ENCODE measurements at regions not wholly inside any gene's neighbourhood (a gene's known extent, or its start where the extent isn't known, plus 50 kb on each side); places are given as distances from the start of the nearest gene placed in this dataset.

DNA sequence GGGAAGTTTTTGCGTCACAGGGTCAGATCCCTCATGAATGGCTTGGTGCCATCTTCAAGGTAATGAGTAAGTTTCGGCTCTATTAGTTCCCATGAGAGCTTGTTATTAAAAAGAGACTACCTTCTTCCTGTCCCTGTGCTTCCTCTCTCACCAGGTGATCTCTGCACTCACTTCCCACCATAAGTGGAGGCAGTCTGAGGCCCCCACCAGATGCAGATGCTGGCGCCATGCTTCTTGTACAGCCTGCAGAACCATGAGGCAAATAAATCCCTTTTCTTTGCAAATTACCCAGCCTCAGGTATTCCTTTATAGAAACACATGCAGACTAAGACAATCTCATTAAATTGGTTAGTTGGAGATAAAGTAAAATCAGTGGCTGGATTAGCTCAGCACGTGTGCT lies 75.6 kb upstream of the RFC3 start:
- 30% methylated on average over 4 of the region's 4 CpGs for WGBS (ENCODE audit: insufficient coverage, insufficient replicate concordance, low lambda C conversion rate, missing lambda C conversion rate)
- Histone ChIP-seq H3K4me2 (ENCODE audit: control insufficient read depth, insufficient read depth) (no peak overlapping the region), H3K79me2 (ENCODE audit: control insufficient read depth, insufficient read depth, low read length) (no peaks in the 10 kb centered on the region), H3K4me3 (no peak overlapping the region), H3K4me1 (ENCODE audit: control insufficient read depth, insufficient read depth, low read length) (peaks cover 35% of the 10 kb centered on the region), H4K20me1 (ENCODE audit: control insufficient read depth, insufficient read depth) (no peaks in the 10 kb centered on the region), H3K27ac (ENCODE audit: control insufficient read depth, insufficient read depth) (peak overlapping the region; percentile 41; the same call in 1 of the 2 replicates), H3K9me3 (replicated peaks; ENCODE audit: control insufficient read depth, insufficient read depth, low read length) (no peaks in the 10 kb centered on the region), H3K36me3 (ENCODE audit: control insufficient read depth in 2 of 2, insufficient read depth in 2 of 2, low read length in 1 of 2) (no peaks in the 10 kb centered on the region), H3K27me3 (replicated peaks in 1 of 2; ENCODE audit: control insufficient read depth in 2 of 2, insufficient read depth in 2 of 2, low read length in 1 of 2) (no peaks in the 10 kb centered on the region), H2AFZ (ENCODE audit: control insufficient read depth, low read depth, low read length) (no peak overlapping the region), H3K9ac (ENCODE audit: control insufficient read depth, insufficient read depth, low read length) (no peak overlapping the region)
- ATAC-seq (no peak), FAIRE-seq (no peak), DNase-seq (ENCODE audit: low read depth, low spot score) (no peak)
- ChIA-PET SMC1A (ENCODE audit: uncharacterized antibody, unreplicated experiment) (interaction anchor here (0.8 to 4.8 kb wide), 3 partner anchors 9 to 57 kb away, joined by 3 to 69 read pairs (median 4); no protein-coding TSS in a partner anchor), POLR2A (interaction anchor here (3.0 kb wide), 1 partner anchor 12 kb away, joined by 18 read pairs; no protein-coding TSS in a partner anchor), RAD21 (ENCODE audit: unreplicated experiment) (interaction anchor here (3.0 kb wide), 1 partner anchor 12 kb away, joined by 41 read pairs; no protein-coding TSS in a partner anchor), CTCF (interaction anchor here (0.6 to 2.3 kb wide), 2 partner anchors 13 to 1276 kb away, joined by 3 to 15 read pairs; no protein-coding TSS in a partner anchor)
- BruUV-seq (replicated peaks): no TSS peak
- intact Hi-C loops (cut with micrococcal nuclease; ENCODE audit: unreplicated experiment) (loop anchor here (5.0 kb wide), 1 partner anchor 75 kb away; the partner anchor contains the start of gene RFC3), in situ Hi-C loops (cut with MboI) (no loop called here)
- no peak for TF ChIP-seq NR2F1 (conservative IDR thresholded peaks at IDR 0.05)
- TF ChIP-seq ZNF207 (IDR thresholded peaks at IDR 0.05; ENCODE audit: borderline replicate concordance): no peak
- no peak for TF ChIP-seq CEBPB (IDR thresholded peaks at IDR 0.05; ENCODE audit: borderline replicate concordance in 1 of 2, low read depth in 2 of 2, low read length in 2 of 2)
- TF ChIP-seq, protein P1, sequence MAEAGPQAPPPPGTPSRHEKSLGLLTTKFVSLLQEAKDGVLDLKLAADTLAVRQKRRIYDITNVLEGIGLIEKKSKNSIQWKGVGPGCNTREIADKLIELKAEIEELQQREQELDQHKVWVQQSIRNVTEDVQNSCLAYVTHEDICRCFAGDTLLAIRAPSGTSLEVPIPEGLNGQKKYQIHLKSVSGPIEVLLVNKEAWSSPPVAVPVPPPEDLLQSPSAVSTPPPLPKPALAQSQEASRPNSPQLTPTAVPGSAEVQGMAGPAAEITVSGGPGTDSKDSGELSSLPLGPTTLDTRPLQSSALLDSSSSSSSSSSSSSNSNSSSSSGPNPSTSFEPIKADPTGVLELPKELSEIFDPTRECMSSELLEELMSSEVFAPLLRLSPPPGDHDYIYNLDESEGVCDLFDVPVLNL (IDR thresholded peaks at IDR 0.05; ENCODE audit: low read depth, low read length): no peak
- TF ChIP-seq, protein P2, sequence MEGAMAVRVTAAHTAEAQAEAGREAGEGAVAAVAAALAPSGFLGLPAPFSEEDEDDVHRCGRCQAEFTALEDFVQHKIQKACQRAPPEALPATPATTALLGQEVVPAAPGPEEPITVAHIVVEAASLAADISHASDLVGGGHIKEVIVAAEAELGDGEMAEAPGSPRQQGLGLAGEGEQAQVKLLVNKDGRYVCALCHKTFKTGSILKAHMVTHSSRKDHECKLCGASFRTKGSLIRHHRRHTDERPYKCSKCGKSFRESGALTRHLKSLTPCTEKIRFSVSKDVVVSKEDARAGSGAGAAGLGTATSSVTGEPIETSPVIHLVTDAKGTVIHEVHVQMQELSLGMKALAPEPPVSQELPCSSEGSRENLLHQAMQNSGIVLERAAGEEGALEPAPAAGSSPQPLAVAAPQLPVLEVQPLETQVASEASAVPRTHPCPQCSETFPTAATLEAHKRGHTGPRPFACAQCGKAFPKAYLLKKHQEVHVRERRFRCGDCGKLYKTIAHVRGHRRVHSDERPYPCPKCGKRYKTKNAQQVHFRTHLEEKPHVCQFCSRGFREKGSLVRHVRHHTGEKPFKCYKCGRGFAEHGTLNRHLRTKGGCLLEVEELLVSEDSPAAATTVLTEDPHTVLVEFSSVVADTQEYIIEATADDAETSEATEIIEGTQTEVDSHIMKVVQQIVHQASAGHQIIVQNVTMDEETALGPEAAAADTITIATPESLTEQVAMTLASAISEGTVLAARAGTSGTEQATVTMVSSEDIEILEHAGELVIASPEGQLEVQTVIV (IDR thresholded peaks at IDR 0.05; ENCODE audit: borderline replicate concordance, partially characterized antibody): no peak
- TF ChIP-seq, protein P3, sequence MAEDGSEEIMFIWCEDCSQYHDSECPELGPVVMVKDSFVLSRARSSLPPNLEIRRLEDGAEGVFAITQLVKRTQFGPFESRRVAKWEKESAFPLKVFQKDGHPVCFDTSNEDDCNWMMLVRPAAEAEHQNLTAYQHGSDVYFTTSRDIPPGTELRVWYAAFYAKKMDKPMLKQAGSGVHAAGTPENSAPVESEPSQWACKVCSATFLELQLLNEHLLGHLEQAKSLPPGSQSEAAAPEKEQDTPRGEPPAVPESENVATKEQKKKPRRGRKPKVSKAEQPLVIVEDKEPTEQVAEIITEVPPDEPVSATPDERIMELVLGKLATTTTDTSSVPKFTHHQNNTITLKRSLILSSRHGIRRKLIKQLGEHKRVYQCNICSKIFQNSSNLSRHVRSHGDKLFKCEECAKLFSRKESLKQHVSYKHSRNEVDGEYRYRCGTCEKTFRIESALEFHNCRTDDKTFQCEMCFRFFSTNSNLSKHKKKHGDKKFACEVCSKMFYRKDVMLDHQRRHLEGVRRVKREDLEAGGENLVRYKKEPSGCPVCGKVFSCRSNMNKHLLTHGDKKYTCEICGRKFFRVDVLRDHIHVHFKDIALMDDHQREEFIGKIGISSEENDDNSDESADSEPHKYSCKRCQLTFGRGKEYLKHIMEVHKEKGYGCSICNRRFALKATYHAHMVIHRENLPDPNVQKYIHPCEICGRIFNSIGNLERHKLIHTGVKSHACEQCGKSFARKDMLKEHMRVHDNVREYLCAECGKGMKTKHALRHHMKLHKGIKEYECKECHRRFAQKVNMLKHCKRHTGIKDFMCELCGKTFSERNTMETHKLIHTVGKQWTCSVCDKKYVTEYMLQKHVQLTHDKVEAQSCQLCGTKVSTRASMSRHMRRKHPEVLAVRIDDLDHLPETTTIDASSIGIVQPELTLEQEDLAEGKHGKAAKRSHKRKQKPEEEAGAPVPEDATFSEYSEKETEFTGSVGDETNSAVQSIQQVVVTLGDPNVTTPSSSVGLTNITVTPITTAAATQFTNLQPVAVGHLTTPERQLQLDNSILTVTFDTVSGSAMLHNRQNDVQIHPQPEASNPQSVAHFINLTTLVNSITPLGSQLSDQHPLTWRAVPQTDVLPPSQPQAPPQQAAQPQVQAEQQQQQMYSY (CRISPR knock-in tag; IDR thresholded peaks at IDR 0.05): no peak
- TF ChIP-seq, protein P4, sequence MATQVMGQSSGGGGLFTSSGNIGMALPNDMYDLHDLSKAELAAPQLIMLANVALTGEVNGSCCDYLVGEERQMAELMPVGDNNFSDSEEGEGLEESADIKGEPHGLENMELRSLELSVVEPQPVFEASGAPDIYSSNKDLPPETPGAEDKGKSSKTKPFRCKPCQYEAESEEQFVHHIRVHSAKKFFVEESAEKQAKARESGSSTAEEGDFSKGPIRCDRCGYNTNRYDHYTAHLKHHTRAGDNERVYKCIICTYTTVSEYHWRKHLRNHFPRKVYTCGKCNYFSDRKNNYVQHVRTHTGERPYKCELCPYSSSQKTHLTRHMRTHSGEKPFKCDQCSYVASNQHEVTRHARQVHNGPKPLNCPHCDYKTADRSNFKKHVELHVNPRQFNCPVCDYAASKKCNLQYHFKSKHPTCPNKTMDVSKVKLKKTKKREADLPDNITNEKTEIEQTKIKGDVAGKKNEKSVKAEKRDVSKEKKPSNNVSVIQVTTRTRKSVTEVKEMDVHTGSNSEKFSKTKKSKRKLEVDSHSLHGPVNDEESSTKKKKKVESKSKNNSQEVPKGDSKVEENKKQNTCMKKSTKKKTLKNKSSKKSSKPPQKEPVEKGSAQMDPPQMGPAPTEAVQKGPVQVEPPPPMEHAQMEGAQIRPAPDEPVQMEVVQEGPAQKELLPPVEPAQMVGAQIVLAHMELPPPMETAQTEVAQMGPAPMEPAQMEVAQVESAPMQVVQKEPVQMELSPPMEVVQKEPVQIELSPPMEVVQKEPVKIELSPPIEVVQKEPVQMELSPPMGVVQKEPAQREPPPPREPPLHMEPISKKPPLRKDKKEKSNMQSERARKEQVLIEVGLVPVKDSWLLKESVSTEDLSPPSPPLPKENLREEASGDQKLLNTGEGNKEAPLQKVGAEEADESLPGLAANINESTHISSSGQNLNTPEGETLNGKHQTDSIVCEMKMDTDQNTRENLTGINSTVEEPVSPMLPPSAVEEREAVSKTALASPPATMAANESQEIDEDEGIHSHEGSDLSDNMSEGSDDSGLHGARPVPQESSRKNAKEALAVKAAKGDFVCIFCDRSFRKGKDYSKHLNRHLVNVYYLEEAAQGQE (IDR thresholded peaks at IDR 0.05; ENCODE audit: low read depth, low read length): no peak
- no peak for TF ChIP-seq RB1 (IDR thresholded peaks at IDR 0.05; ENCODE audit: borderline replicate concordance)
- TF ChIP-seq YY1 (IDR thresholded peaks at IDR 0.05; ENCODE audit: low read depth, low read length): no peak
- no peak for TF ChIP-seq STAT1 (conservative IDR thresholded peaks at IDR 0.05)
- TF ChIP-seq KAT2A (conservative IDR thresholded peaks at IDR 0.05; ENCODE audit: control insufficient read depth, low read depth, low read length): no peak
- TF ChIP-seq MXI1 (IDR thresholded peaks at IDR 0.05; ENCODE audit: low read depth, low read length): no peak

All from GM12878 (cell line).